ENCODE measurements at regions not wholly inside any gene's neighbourhood (a gene's known extent, or its start where the extent isn't known, plus 50 kb on each side); places are given as distances from the start of the nearest gene placed in this dataset.

DNA sequence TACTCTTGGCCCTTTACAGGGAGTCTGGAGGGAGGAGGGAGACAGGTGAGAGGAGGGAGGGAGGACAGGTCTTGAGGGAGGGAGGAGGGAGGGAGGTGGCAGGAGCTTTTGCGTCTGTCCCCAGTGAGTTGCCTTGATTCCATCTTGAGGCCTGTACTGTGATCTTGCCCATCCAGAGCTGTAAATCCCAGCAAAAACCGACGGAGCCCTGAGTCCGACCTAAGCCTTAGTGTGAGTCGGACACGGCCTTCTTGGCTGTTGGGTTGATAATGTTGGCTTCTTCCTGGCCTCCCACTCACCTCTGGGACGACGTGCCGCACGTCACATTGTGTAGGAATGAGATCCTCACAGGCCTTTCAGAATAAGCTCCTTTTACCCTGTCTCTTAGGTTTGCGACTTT lies 72.5 kb downstream of the RGS12 start:
- TF ChIP-seq, protein P1, sequence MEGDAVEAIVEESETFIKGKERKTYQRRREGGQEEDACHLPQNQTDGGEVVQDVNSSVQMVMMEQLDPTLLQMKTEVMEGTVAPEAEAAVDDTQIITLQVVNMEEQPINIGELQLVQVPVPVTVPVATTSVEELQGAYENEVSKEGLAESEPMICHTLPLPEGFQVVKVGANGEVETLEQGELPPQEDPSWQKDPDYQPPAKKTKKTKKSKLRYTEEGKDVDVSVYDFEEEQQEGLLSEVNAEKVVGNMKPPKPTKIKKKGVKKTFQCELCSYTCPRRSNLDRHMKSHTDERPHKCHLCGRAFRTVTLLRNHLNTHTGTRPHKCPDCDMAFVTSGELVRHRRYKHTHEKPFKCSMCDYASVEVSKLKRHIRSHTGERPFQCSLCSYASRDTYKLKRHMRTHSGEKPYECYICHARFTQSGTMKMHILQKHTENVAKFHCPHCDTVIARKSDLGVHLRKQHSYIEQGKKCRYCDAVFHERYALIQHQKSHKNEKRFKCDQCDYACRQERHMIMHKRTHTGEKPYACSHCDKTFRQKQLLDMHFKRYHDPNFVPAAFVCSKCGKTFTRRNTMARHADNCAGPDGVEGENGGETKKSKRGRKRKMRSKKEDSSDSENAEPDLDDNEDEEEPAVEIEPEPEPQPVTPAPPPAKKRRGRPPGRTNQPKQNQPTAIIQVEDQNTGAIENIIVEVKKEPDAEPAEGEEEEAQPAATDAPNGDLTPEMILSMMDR (IDR thresholded peaks at IDR 0.05; ENCODE audit: insufficient read depth, low read depth, low read length): no peak
- no peak for TF ChIP-seq EZH2 (IDR thresholded peaks at IDR 0.05; ENCODE audit: insufficient read depth, low read length)
